ENCODE measurements at regions not wholly inside any gene's neighbourhood (a gene's known extent, or its start where the extent isn't known, plus 50 kb on each side); places are given as distances from the start of the nearest gene placed in this dataset.

GRCh38 chr9:129416821-129417539 lies 203.9 kb downstream of the C9orf50 start:
- no peaks in the 10 kb centered on the region for H3K36me3 ChIP-seq
- intact Hi-C loops (cut with DNase I; ENCODE audit: low total_unique reads) = no loop called here
- no peaks in the 10 kb centered on the region for H3K27me3 ChIP-seq
- DNase-seq = no peak
- H3K9me3 ChIP-seq = no peaks in the 10 kb centered on the region
- no peak overlapping the region for H3K27ac ChIP-seq
- H3K4me1 ChIP-seq = peaks cover 0 to 25% (median 21%) of the 10 kb centered on the region in 4 donors
- no peak overlapping the region for H3K4me3 ChIP-seq
- no peak for TF ChIP-seq CTCF (IDR thresholded peaks at IDR 0.05)

GRCh38 chr9:129415942-129416651 lies 204.8 kb downstream of the C9orf50 start:
- DNase-seq = no peak
- no peak overlapping the region for H3K27ac ChIP-seq
- no peaks in the 10 kb centered on the region for H3K36me3 ChIP-seq
- H3K4me1 ChIP-seq = peaks cover 0 to 30% (median 22%) of the 10 kb centered on the region in 4 donors
- no peak overlapping the region for H3K4me3 ChIP-seq
- no peak for TF ChIP-seq CTCF (IDR thresholded peaks at IDR 0.05)
- intact Hi-C loops (cut with DNase I; ENCODE audit: low total_unique reads) = no loop called here
- no peaks in the 10 kb centered on the region for H3K9me3 ChIP-seq
- H3K27me3 ChIP-seq = no peaks in the 10 kb centered on the region

- Histone ChIP-seq H3K4me3 (no peak overlapping the region), H3K36me3 (no peaks in the 10 kb centered on the region), H3K9me3 (no peaks in the 10 kb centered on the region), H3K27me3 (no peaks in the 10 kb centered on the region), H3K27ac (peak overlapping the region; percentile 97 to 100), H3K4me1 (peaks cover 0 to 30% (median 22%) of the 10 kb centered on the region in 4 donors)
- no peak for DNase-seq
- TF ChIP-seq CTCF (IDR thresholded peaks at IDR 0.05) = no peak
- intact Hi-C loops (cut with DNase I; ENCODE audit: low total_unique reads) = loop anchor here (5.0 kb wide), 1 partner anchor 238 kb away; the partner anchor contains the start of gene IER5L
These were observed 205.6 kb downstream of the C9orf50 start for GRCh38 chr9:129414993-129415941.

GRCh38 chr9:129414377-129414992 lies 206.4 kb downstream of the C9orf50 start:
- H3K4me1 ChIP-seq = peaks cover 0 to 30% (median 22%) of the 10 kb centered on the region in 4 donors
- no peaks in the 10 kb centered on the region for H3K36me3 ChIP-seq
- no peaks in the 10 kb centered on the region for H3K9me3 ChIP-seq
- TF ChIP-seq CTCF (IDR thresholded peaks at IDR 0.05) = no peak
- H3K27me3 ChIP-seq = no peaks in the 10 kb centered on the region
- H3K4me3 ChIP-seq = peak overlapping the region; percentile 56 to 61
- intact Hi-C loops (cut with DNase I; ENCODE audit: low total_unique reads) = loop anchor here (5.0 kb wide), 1 partner anchor 237 kb away; the partner anchor contains the start of gene IER5L
- peak in 1 of 2 donors; percentile 61 for DNase-seq
- peak overlapping the region; percentile 97 to 100 for H3K27ac ChIP-seq

Data from tibial artery (tissue), 4 donors.